ENCODE measurements at regions not wholly inside any gene's neighbourhood (a gene's known extent, or its start where the extent isn't known, plus 50 kb on each side); places are given as distances from the start of the nearest gene placed in this dataset.
"Not testable (repeated sequence)": the region's sequence is repeated elsewhere in the genome, so short reads cannot be mapped to it uniquely, and the experiment has no call there.

DNA sequence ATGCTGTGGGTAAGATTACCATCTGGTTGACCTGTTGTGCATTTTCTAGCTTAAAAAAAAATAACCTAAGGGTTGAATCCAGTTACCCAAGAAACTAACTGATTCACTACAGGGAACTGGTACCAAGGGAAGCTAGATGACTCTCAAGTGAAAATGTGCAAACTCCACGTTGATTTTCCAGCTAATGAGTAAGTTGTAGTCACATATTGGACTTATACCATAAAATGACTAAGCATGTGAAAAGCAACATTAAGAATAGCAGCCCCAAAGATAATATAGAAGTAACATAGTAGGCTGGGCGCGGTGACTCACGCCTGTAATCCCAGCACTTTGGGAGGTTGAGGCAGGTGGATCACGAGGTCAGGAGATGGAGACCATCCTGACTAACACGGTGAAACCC is 270.9 kb downstream of the SPRY1 start:
- no peak for DNase-seq (ENCODE audit: extremely low read depth in 1 of 2, low read depth in 1 of 2)

DNA sequence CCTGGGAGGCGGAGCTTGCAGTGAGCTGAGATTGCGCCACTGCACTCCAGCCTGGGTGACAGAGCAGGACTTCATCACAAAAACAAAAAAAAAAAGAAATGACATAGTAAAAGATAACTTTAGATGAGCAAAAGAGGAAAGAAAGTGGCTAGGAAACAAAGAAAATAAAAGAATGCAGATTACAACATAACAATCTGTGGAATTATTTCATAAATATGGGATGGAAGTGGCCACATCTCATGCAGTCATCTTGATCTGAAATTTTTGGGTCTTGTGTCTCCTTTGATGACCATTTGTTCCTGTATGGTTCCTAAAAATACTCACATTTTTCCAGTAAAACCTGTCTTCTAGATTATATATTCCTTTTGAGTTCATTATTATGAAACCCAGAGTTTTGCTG is 271.4 kb downstream of the SPRY1 start:
- no peak for DNase-seq (ENCODE audit: extremely low read depth in 1 of 2, low read depth in 1 of 2)

DNA sequence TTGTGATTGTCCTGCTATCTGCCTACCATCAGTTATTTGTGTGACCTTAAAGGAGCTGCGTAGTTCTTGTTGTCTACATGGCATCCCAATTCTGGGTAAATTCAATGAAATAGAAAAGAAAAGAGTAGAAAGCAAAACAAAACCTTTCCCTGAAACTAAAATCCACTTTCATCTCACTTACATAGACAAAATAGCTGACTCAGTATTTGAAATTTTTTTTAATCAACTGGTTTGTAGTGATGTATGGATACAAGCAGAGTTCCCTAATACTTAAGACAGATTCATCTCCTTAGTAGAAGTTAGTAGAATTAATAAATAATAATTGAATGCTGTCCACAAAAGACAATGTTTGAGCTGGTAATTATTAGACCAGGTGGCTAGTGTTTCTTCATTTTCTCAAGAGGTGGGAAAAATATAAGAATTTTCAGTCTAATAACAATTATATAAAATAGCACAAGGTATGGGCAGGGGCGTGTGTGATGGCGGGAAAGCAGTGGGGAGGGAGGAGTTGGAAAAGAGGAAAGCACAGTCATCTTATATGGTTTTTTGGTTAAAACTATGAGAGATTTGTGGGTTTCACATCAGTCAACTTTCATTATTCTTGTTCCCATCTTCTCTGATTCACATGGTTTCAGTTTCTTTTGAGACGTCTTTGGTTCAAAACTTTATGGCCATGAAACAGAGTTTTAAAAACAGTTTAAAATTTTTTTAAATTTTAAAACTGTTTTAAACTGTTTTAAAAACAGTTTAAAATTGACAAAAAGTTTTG is 275.2 kb downstream of the SPRY1 start:
- DNase-seq (ENCODE audit: extremely low read depth in 1 of 2, low read depth in 1 of 2), result peak in 1 of 2 donors; percentile 21

DNA sequence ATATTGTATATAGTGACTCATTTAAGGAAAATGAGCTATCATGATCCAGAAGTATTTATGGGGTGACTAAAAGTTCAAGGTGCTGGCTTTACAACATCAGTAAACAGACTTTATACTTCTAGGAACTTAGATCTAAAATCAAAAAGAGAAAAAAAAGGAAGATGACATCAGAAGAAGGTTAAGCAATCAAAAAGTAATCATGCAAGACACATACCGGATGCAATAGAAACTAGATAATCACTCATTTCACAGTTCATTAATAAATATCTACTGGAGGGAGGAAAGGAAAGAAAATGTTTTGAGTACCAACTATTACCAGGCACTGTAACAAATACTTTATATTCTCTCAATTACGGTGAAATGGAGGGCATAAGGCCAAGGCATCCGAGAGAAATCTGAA is 276.4 kb downstream of the SPRY1 start:
- DNase-seq (ENCODE audit: extremely low read depth in 1 of 2, low read depth in 1 of 2), result no peak

DNA sequence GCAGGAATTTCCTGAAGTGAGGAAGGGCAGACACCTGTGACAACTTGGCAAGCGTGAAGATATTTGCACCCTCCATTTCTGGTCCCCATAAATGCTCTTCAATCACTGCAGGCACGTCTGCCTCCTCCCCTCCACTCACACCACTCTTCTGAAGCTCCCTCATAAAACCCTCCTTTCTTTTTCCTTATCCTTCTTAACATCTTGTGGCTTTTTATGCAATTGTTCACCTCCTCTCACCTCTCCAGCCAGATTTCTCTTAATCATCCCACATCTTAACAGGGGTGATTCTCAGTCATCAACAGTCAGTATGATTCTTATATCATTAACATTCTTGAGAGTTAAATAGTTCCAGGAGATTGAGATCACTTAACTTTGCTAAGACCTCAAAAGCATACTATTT is 277.4 kb downstream of the SPRY1 start:
- no peak for DNase-seq (ENCODE audit: extremely low read depth in 1 of 2, low read depth in 1 of 2)

DNA sequence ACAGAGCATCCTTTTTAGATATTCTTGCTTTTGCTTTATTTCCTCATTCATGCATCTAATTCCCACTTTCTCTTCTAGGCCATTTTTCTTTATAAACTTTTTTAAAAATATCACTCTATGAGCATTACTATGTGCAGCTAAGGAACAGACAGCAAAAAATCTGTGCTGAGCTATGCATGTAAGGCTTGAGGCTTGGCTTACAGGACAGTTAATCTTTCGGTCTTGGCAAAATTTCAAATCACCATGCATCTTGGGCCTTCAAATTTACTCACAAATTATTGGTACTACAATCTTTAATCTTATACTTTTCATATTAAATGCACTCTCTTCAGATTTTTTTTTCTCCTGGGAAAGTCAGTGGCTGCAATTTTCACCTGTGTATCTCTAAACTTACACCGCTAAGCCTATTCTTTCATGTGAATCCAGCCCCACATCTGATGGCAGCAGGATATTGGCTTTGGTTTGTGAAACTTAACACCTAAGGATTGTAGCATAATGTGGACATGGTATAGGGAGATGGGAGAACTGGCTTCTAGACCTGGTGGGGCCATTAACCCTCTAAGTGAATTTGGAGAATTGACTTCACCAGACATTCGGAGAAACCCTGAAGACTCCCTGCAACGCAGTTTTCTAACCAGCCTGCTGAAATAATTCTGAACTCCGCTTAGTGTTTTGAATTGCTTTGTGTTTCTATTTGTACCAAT is 278.3 kb downstream of the SPRY1 start:
- no peak for DNase-seq (ENCODE audit: extremely low read depth in 1 of 2, low read depth in 1 of 2)

DNA sequence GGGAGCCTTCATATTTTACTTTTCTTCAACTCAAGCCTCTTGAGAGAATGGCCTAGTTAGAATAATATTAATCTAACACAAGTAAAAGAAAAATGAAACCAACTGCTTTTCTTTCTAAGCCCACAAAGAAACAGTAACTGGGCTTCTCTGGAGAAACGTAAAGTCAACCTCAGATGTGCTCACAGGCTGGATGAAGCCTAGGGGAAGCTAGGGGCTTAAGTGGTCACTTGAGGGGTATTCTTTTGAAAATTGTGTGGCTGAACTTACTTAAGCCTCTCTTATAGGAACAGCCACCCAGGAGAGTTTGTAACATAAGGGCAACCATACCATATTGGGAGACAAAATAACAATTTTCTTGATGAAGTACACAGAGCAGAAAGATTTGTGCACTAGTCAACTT is 279.0 kb downstream of the SPRY1 start:
- no peak for DNase-seq (ENCODE audit: extremely low read depth in 1 of 2, low read depth in 1 of 2)

DNA sequence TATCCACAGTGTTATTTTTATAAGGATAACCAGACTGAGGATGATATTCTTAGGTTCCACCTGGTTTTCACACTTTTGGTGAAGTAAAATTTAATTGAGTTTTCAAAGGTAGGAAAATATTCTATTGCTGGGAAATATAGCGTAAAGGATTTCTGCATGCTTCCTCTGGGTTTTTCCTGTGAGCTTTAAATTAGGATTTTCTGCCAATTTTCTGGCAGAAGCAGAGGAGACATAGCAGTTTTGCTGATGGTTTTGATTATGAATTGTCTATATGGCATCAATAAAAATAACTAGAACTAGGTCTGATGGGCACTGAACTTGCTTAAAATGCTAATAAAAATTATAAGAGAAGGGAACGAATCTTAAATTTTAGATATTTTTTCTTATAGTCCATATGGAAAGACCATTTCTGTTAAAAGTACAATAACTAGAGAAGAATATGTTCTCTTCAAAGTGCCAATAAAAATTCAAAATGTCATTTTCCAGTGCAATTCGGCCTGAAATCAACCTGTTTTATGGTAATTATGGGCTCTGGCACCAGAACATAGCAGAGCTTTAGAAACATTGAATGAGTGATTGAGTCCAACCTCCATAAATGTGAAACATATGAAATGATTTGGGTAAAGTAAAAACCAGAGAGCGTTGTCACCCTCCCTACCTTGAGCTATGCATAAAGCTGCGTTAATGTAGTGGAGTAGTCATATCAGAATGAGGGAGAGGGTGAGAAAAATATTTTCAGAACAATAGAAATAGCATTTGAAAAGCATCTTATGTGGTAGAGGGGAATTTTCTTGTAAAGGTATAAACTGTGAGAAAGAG is 279.7 kb downstream of the SPRY1 start:
- DNase-seq (ENCODE audit: extremely low read depth in 1 of 2, low read depth in 1 of 2), result no peak

DNA sequence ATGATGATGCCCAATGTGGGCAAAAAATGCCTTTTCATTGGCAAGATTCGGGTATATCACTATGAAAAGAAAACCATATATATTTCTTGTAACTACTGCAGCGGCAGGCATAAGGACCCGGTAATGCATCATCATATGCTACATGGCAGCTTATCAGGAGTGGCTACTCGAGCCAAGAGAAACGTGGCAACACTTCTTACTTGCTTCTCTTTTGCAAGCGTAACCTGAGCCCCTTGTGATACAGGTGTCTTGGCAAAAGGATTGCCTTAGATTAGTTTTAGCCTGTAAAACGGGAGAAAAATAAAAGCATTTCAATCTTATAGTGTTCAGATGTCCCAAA is 280.3 kb downstream of the SPRY1 start:
- no peak for DNase-seq (ENCODE audit: extremely low read depth in 1 of 2, low read depth in 1 of 2)

DNA sequence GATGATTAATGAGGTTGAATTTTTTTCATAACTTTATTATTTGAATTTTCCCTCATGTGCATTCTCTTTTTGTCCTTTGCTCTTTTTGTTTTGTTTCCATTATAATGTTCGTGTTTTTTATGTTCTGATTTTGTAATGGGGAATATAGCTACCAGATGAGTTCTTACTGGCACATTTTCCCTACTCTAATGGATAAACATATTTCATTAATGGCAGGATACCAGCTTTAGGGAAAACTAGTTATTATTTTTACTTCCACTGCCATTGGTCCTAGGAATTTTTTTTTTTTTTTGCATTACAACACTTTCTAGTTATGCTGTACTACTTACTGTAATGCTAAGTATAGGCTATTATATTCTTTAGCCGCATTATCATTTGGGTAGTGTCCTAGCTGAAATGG is 286.3 kb downstream of the SPRY1 start:
- no peak for DNase-seq (ENCODE audit: extremely low read depth in 1 of 2, low read depth in 1 of 2)

DNA sequence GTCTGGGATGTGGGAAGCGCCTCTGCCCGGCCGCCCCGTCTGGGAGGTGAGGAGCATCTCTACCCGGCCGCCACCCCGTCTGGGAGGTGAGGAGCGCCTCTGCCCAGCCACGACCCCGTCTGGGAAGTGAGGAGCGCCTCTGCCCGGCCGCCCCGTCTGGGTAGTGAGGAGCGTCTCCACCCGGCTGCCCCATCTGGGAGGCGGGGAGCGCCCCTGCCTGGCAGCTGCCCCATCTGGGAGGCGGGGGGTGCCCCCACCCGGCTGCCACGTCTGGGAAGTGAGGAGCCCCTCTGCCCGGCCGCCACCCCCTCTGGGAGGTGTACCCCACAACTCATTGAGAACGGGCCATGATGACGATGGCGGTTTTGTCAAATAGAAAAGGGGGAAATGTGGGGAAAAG is 288.3 kb downstream of the SPRY1 start:
- DNase-seq (ENCODE audit: extremely low read depth in 1 of 2, low read depth in 1 of 2), result not testable (repeated sequence)

DNA sequence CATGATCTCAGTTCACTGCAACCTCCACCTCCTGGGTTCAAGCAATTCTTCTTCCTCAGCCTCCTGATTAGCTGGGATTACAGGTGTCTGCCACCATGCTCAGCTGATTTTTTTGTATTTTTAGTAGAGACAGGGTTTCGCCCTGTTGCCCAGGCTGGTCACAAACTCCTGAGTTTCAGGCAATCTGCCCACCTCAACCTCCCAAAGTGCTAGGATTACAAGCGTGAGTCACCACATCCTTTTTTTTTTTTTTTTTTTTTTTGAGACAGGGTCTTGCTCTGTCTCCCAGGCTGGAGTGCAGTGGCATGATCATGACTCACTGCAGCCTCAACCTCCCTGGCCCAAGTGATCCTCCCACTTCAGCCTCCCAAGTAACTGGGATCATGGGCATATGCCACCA is 298.9 kb downstream of the SPRY1 start:
- DNase-seq (ENCODE audit: extremely low read depth in 1 of 2, low read depth in 1 of 2), result not testable (repeated sequence)

DNA sequence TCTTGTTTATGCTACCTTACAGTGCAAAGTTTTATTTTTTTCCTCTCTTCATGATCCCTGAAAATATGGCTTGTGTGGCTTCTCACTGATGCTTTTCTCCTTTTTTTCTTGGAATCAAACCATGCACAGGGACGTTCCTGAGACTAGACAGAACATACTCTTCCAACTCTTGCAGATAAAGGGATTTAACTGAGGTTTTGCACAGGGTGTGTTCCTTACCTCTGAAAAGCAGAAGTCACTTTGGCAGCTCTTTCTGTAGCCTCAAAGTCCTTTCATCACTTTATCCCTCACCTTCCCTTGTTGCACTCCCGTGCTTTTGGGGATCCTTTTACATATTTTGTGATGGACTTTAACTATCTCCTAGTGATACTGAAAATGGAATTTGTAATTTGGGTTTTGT is 300.1 kb downstream of the SPRY1 start:
- DNase-seq (ENCODE audit: extremely low read depth in 1 of 2, low read depth in 1 of 2), result no peak

DNA sequence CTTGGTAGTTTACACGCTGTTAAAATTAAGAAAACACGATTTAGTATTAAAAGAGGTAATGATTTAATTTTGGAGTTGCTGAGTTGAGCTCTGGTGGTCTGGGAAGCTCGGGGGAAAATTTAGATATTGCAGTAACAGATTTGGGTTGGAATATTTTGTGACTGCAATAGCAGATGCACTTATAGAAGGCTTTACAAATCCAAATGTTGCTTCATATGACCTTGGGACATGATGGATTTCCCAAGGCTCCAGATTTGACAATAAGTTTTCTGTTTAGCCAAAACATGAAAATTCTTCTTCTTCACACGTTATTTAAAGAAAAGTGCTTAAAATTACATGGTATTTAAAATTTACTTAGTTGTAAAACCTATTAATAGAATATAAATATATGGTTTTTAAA is 302.0 kb downstream of the SPRY1 start:
- no peak for DNase-seq (ENCODE audit: extremely low read depth in 1 of 2, low read depth in 1 of 2)

DNA sequence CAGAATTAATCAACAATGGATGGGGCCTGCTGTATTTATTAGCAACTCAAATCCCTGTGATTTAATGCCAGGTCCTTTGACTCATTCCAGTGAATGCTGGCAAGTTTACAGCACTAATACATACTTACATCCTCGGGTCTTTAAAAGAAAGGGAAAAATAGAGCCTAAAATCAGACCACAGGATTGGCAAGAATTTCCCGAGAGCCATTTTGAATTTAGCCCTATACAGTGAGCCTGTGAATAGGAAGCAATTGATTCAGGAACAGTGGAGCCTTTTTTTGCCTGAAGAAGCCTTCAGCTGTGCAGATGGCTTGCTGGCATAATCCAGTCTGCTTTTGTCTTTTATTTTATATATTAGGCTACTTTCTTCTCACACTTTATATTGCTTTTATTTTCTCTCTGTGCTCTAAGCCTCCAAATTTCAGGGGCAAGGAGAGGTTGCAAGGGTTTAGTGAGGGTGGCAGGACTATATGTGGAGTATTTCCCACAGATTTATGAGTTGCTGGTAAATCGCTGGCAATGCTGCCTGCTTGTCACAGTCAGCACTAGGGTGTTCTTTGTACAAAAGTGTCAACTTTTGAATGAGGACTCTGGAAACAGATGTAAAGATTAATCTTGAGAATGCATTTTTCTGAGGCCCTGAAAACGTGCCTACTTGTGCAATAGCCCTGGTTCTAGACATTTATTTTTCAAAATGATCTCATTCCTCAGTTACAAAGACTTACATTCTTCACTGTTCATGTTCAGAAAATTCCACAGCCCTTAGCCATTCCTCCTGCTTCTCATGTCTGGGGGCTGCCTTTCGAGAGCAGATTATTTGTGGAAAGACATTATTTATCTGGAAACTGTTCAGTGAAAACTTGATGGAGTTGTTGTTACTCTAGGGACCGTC is 303.5 kb downstream of the SPRY1 start:
- no peak for DNase-seq (ENCODE audit: extremely low read depth in 1 of 2, low read depth in 1 of 2)

DNA sequence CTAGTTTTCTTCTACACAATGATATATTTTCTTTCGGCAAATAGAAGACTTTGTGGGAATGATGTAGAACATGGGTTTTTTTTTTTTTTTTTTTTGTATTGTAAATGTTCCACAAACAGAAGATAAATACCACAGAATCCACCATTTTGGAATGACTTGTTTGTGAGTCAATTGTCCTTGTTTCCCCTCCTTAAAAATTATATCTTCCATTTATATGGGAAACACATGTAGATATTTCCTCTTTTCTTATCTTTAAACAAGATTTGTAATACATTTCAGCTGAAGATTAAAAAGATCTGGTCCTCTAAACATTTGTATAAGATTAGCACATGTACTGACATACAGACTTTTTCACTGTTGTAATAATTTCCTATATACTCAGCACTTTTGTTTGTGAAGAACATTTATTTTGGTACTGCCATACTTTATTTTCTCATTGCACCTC is 304.6 kb downstream of the SPRY1 start:
- no peak for DNase-seq (ENCODE audit: extremely low read depth in 1 of 2, low read depth in 1 of 2)

DNA sequence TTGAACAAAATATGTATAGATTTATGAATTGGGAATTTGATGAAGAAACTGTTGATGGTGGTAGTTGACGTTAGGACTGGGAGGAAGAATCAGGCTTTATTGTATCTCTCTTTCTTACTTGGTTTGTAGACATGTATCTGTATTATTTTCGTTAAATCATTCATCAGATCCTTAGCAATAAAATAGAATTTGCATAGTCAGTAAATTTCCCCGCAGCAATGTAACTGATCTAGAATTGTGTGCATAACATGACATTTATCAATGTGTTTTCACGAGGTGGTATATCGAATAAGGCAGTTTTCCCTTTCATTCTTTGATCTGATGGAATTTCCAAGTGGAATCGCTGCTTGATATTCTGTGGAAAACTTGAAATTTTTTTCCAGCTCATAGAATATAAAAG is 308.8 kb downstream of the SPRY1 start:
- DNase-seq (ENCODE audit: extremely low read depth in 1 of 2, low read depth in 1 of 2), result no peak

DNA sequence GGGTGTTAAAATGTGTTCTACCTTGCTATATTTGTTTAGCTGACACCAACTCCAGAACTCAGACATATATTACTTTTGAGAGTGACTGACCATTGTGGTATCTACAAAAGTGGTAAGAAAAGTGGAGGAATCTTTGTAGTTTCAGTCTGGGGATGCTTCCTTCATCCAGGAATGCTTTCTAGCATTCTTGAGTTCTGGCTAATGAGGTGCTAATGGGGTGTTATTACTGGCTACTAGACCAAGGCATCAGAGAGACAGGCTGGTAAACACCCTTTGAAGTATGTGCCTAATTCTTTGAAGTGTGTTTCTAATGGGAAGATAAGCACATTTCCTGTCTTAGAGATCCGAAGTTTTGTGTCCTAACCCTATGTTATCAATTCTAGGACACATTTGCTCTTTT is 310.4 kb downstream of the SPRY1 start:
- no peak for DNase-seq (ENCODE audit: extremely low read depth in 1 of 2, low read depth in 1 of 2)

DNA sequence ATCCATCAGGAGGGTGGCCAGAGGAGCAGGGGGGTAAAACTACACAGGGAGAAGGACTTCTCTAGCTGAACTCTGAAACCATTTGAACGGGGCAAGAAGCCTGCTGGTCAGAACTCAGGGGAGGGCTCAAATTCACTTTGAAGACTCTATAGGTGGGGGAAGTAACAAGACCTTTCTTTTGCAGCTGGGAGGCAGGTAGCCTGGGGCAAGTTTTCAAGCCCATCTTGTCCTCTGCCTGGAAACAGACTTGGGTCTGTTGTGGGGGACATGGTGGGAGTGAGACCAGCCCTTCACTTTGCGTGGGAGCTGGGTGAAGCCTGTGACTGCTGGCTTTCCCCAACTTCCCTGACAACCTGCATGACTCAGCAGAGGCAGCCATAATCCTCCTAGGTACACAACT is 312.3 kb downstream of the SPRY1 start:
- DNase-seq (ENCODE audit: extremely low read depth in 1 of 2, low read depth in 1 of 2), result no peak

DNA sequence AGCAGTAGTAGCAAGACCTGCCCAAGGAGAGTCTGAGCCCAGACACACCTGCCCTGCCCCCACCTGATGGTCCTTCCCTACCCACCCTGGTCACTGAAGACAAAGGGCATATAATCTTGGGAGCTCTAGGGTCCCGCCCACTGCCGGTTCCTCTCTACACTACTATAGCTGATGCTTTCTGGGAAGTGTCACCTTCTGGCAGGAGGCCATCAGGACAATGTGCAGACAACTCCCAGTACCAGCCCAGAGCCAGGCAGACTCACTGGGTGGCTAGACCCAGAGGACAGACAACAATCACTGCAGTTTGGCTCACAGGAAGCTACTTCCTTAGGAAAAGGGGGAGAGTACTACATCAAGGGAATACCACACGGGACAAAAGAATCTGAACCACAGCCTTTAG is 312.7 kb downstream of the SPRY1 start:
- DNase-seq (ENCODE audit: extremely low read depth in 1 of 2, low read depth in 1 of 2), result no peak

DNA sequence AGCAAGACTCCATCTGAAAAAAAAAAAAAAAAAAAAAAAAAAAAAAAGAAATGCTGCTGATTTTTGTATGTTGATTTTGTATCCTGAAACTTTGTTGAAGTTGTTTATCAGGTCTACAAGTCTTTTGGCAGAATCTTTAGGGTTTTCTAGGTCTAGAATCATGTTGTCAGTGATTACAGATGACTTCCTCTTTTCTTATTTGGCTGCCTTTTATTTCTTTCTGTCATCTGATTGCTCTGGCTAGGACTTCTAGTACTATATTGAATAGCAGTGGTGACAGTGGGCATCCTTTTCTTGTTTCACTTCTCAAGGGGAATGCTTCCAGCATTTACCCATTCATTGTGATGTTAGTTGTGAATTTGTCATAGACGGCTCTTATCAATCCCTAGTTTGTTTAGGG is 334.4 kb downstream of the SPRY1 start:
- no peak for DNase-seq (ENCODE audit: extremely low read depth in 1 of 2, low read depth in 1 of 2)
